ENCODE measurements at regions not wholly inside any gene's neighbourhood (a gene's known extent, or its start where the extent isn't known, plus 50 kb on each side); places are given as distances from the start of the nearest gene placed in this dataset.

DNA sequence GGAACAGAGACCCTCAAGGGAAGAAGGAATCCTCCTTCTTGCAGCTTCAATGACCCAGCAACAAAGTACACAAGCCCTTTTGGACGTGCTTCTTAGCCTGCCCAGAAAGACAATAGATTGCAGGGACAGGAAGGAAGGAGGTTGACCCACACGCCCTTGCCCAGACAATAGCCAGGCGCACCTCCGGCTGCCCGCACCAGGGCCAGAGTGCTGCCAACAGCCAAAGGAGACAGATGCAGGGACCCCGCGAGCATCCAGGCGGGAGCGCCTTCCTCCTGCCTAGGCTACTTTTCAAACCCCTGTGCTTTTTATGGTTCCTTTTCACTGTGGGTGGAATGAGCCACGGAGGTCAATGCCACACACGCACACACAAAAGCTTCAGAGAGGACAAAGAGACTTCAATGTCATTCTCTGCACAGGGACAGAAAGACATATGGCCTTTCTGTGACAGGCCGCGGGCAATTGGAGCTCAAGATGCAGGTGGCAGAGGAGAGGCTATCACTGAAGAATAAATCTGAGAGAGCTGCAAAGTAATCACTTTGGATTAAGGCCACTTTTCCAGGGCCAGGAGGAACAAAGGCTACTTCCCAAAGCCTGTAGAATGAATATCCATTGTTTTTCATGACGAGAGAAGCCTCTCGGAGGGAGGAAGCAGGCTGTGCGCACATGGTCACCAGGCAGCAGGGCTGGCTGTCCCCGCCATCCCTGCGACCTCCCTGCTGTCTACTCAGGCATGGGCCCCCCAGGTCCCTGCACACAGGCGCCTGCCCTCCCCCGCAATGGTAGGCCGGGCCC is 300.6 kb downstream of the EIPR1 start:
- no peak overlapping the region for H2BK15ac ChIP-seq (ENCODE audit: low read depth, low read length)
- no TSS peak for BruUV-seq (replicated peaks)
- no peaks in the 10 kb centered on the region for H3K36me3 ChIP-seq (ENCODE audit: control insufficient read depth, insufficient read depth, low read length)
- ChIA-PET CTCF (interaction anchor here (0.7 kb wide), 1 partner anchor 41 kb away, joined by 3 read pairs; no protein-coding TSS in a partner anchor), POLR2A (ENCODE audit: unreplicated experiment) (no interaction called here)
- H3K9me3 ChIP-seq (ENCODE audit: control insufficient read depth, insufficient read depth, low read length), result peaks cover 41% of the 10 kb centered on the region
- no peak overlapping the region for H2AK9ac ChIP-seq (replicated peaks; ENCODE audit: low read depth, low read length, poor library complexity)
- no peak overlapping the region for H2BK5ac ChIP-seq (ENCODE audit: low read depth, low read length, poor library complexity, severe bottlenecking)
- dilution Hi-C loops (cut with HindIII; ENCODE audit: low sequenced_read_pairs, unreplicated experiment), result no loop called here
- no peak overlapping the region for H2AFZ ChIP-seq (replicated peaks; ENCODE audit: low read length, poor library complexity)
- no peak overlapping the region for H3K4me3 ChIP-seq (ENCODE audit: insufficient read depth, low read depth, low read length)
- no peaks in the 10 kb centered on the region for H3K79me1 ChIP-seq (ENCODE audit: low read depth in 1 of 2, low read length in 2 of 2)
- DNase-seq, result no peak
- H3K9me1 ChIP-seq (ENCODE audit: insufficient read depth, low read length), result no peaks in the 10 kb centered on the region
- H4K20me1 ChIP-seq (ENCODE audit: insufficient read depth, low read length), result no peaks in the 10 kb centered on the region
- no peak overlapping the region for H3K18ac ChIP-seq (ENCODE audit: low read depth, low read length)
- no peak for ATAC-seq (ENCODE audit: low read depth)
- H4K8ac ChIP-seq (ENCODE audit: low read depth in 2 of 2, low read length in 2 of 2), result no peak overlapping the region
- H3K4me2 ChIP-seq (ENCODE audit: low read depth, low read length), result no peak overlapping the region
- H4K5ac ChIP-seq (ENCODE audit: low read depth, low read length), result no peak overlapping the region
- H3K27me3 ChIP-seq (ENCODE audit: control insufficient read depth, insufficient read depth, low read length), result no peaks in the 10 kb centered on the region
- WGBS, 2 experiments (ENCODE audit: extremely low coverage in 2 of 2, insufficient read length in 1 of 2), result 83% methylated on average over 8 of the region's 21 CpGs; no CpG with 5 or more reads in 1 of the 2 experiments
- no peaks in the 10 kb centered on the region for H3K4me1 ChIP-seq (ENCODE audit: control insufficient read depth, insufficient read depth, low read length)
- H3K9ac ChIP-seq (ENCODE audit: low read depth, low read length), result no peak overlapping the region
- no peak overlapping the region for H3K27ac ChIP-seq (ENCODE audit: insufficient read depth, low read length)
- in situ Hi-C loops (cut with MboI; ENCODE audit: low sequenced_read_pairs), result no loop called here
- no peak overlapping the region for H3K23ac ChIP-seq (ENCODE audit: low read depth, low read length)
- intact Hi-C loops (cut with micrococcal nuclease), result no loop called here
- no peak overlapping the region for H4K91ac ChIP-seq (ENCODE audit: insufficient read depth, low read depth, low read length)
- H3K14ac ChIP-seq (replicated peaks; ENCODE audit: low read depth, low read length), result no peak overlapping the region
- H3K4ac ChIP-seq (ENCODE audit: low read depth, low read length), result no peak overlapping the region
- no peak overlapping the region for H3K56ac ChIP-seq (ENCODE audit: extremely low read depth, insufficient read depth, low read length)
- H2BK20ac ChIP-seq (ENCODE audit: low read depth, low read length), result no peak overlapping the region
- H2BK120ac ChIP-seq (ENCODE audit: low read depth, low read length), result no peak overlapping the region
- TF ChIP-seq POLR2A (IDR thresholded peaks at IDR 0.05; ENCODE audit: low read depth, low read length), result no peak
- TF ChIP-seq RCOR1 (IDR thresholded peaks at IDR 0.05; ENCODE audit: insufficient replicate concordance, low read length), result no peak
- TF ChIP-seq MXI1 (IDR thresholded peaks at IDR 0.05; ENCODE audit: borderline replicate concordance, low read depth, low read length), result no peak
- TF ChIP-seq, protein P1, sequence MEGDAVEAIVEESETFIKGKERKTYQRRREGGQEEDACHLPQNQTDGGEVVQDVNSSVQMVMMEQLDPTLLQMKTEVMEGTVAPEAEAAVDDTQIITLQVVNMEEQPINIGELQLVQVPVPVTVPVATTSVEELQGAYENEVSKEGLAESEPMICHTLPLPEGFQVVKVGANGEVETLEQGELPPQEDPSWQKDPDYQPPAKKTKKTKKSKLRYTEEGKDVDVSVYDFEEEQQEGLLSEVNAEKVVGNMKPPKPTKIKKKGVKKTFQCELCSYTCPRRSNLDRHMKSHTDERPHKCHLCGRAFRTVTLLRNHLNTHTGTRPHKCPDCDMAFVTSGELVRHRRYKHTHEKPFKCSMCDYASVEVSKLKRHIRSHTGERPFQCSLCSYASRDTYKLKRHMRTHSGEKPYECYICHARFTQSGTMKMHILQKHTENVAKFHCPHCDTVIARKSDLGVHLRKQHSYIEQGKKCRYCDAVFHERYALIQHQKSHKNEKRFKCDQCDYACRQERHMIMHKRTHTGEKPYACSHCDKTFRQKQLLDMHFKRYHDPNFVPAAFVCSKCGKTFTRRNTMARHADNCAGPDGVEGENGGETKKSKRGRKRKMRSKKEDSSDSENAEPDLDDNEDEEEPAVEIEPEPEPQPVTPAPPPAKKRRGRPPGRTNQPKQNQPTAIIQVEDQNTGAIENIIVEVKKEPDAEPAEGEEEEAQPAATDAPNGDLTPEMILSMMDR (conservative IDR thresholded peaks at IDR 0.05; ENCODE audit: low read depth, low read length), result no peak
- TF ChIP-seq BHLHE40 (IDR thresholded peaks at IDR 0.05; ENCODE audit: low read depth, low read length), result no peak
- no peak for TF ChIP-seq MAFK (IDR thresholded peaks at IDR 0.05; ENCODE audit: low read depth, low read length)
- no peak for TF ChIP-seq MAZ (IDR thresholded peaks at IDR 0.05; ENCODE audit: borderline replicate concordance, low read depth, low read length)
- no peak for TF ChIP-seq CHD1 (IDR thresholded peaks at IDR 0.05; ENCODE audit: low read depth, low read length)
- TF ChIP-seq NFE2L2 (IDR thresholded peaks at IDR 0.05; ENCODE audit: low read depth, low read length), result no peak
- H2AK5ac ChIP-seq (ENCODE audit: low read depth, low read length), result no peak overlapping the region
